Smooth muscle cell (in vitro differentiated cells): ENCODE measurements at regions not wholly inside any gene's neighbourhood (a gene's known extent, or its start where the extent isn't known, plus 50 kb on each side); places are given as distances from the start of the nearest gene placed in this dataset.

Experiments
- DNase-seq: peaks from one replicate; lab custom pipeline; 2025; ENCODE audit not compliant: unreplicated experiment; lab: John Stamatoyannopoulos, UW
- H2AFZ ChIP-seq: fragments of 200-600 bp; sonication (generic); 2 replicates; pipeline ENCODE4 v1.6.0; 2016; ENCODE audit warnings: antibody characterized with exemption, low read depth, mild to moderate bottlenecking
- H3F3A ChIP-seq: fragments of 200-600 bp; sonication (generic); 2 replicates; pipeline ENCODE4 v1.6.0; 2017; ENCODE audit warnings: antibody characterized with exemption, low read depth
- H3K27ac ChIP-seq: fragments of 200-600 bp; sonication (generic); 2 replicates; pipeline ENCODE4 v1.5.1; 2016; ENCODE audit warnings: low read depth, mild to moderate bottlenecking
- H3K27me3 ChIP-seq: fragments of 200-600 bp; sonication (generic); 2 replicates; pipeline ENCODE4 v1.6.1; 2016; ENCODE audit warnings: low read depth, mild to moderate bottlenecking
- H3K36me3 ChIP-seq: fragments of 200-600 bp; sonication (generic); 2 replicates; pipeline ENCODE4 v1.5.1; 2016; ENCODE audit warnings: low read depth
- H3K4me1 ChIP-seq: fragments of 200-600 bp; sonication (generic); 2 replicates; pipeline ENCODE4 v1.5.1; 2016; ENCODE audit warnings: low read depth
- H3K4me2 ChIP-seq: fragments of 200-600 bp; sonication (generic); 2 replicates; pipeline ENCODE4 v1.6.0; 2016; ENCODE audit warnings: mild to moderate bottlenecking
- H3K4me3 ChIP-seq: fragments of 200-600 bp; sonication (generic); 2 replicates; pipeline ENCODE4 v1.5.1; 2016; ENCODE audit warnings: mild to moderate bottlenecking
- H3K79me2 ChIP-seq: fragments of 200-600 bp; sonication (generic); 2 replicates; pipeline ENCODE4 v1.6.0; 2016; ENCODE audit warnings: low read depth, mild to moderate bottlenecking
- H3K9ac ChIP-seq: fragments of 200-600 bp; sonication (generic); 2 replicates; pipeline ENCODE4 v1.6.0; 2016; ENCODE audit warnings: low read depth
- H3K9me3 ChIP-seq: fragments of 200-600 bp; sonication (generic); replicated peaks from 2 replicates; pipeline ENCODE4 v1.5.1; 2016; ENCODE audit warnings: low read depth
- H4K20me1 ChIP-seq: fragments of 200-600 bp; sonication (generic); 2 replicates; pipeline ENCODE4 v1.6.0; 2016; ENCODE audit warnings: low read depth
- CTCF ChIP-seq: fragments of 200-600 bp; sonication (generic); IDR thresholded peaks from 2 replicates; pipeline ENCODE4 v1.5.1; 2017; ENCODE audit warnings: borderline replicate concordance, mild to moderate bottlenecking, antibody characterized with exemption; ENCODE audit not compliant: insufficient read depth, poor library complexity, severe bottlenecking
- WGBS: methylation state at CpG from one replicate; pipeline ENCODE4 v1.1.7; 2016; ENCODE audit warnings: low lambda C conversion rate; 5-methylcytosine and 5-hydroxymethylcytosine counted together

DNA sequence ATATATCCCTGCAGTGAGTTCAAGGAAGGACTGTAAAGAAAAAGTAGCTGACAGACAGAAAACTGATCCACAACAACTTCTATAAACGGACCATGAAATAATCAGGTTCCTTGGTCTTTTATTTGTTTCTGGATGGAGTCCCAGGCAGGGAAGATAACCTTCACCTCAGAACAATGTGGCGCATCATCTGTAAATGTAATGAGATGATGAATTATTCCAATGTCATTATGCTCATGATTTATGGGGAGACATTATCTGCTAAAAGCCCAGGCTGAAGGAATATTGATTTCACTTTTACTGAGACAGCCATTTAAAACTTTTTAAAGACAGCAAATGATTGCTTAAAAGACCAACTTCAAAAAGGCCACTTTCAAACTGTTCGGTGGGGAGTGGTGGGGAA, 354.9 kb upstream of the ADAMTS9 start:
- no peak overlapping the region for H3K4me3 ChIP-seq
- no peaks in the 10 kb centered on the region for H3K79me2 ChIP-seq
- H3K4me2 ChIP-seq, result no peak overlapping the region
- H3K9ac ChIP-seq, result no peak overlapping the region
- TF ChIP-seq CTCF, result no peak
- DNase-seq, result no peak
- H3F3A ChIP-seq, result no peaks in the 10 kb centered on the region
- H4K20me1 ChIP-seq, result no peaks in the 10 kb centered on the region
- H3K4me1 ChIP-seq, result no peaks in the 10 kb centered on the region
- H3K27ac ChIP-seq, result no peak overlapping the region
- WGBS, result 81% methylated on average over 3 of the region's 3 CpGs
- H3K36me3 ChIP-seq, result no peaks in the 10 kb centered on the region
- H3K9me3 ChIP-seq, result no peaks in the 10 kb centered on the region
- no peak overlapping the region for H2AFZ ChIP-seq
- no peaks in the 10 kb centered on the region for H3K27me3 ChIP-seq

DNA sequence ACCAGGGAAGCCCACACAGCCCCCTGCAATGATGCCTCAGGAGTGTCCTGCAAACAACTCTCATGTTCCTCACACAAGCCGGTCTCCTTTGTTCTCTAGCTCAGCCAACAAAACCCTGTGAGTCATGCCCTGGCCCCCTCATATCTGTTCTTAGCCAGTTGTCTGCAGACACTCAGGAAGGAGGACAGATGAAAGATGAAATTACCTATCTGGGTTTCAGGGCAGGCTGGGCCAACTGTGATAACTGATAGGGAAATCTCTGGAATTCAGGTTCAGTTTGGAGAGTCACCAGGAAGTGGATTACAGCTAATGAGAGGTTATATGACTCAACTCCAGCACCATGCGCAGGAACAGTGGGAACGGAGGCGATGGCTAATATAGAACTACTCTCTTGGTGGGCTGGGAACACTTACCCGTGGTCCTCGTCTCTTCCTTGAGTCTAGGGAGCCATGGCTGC, 352.0 kb upstream of the ADAMTS9 start:
- no peak overlapping the region for H3K4me3 ChIP-seq
- H3K27ac ChIP-seq, result peak overlapping the region; percentile 62
- H3K36me3 ChIP-seq, result no peaks in the 10 kb centered on the region
- no peak for TF ChIP-seq CTCF
- H3K4me1 ChIP-seq, result peaks cover 13% of the 10 kb centered on the region
- H3K27me3 ChIP-seq, result no peaks in the 10 kb centered on the region
- H3K4me2 ChIP-seq, result no peak overlapping the region
- H2AFZ ChIP-seq, result no peak overlapping the region
- H3K79me2 ChIP-seq, result no peaks in the 10 kb centered on the region
- H3K9ac ChIP-seq, result no peak overlapping the region
- peaks cover 8% of the 10 kb centered on the region for H3F3A ChIP-seq
- DNase-seq, result no peak
- H4K20me1 ChIP-seq, result no peaks in the 10 kb centered on the region
- 6% methylated on average over 6 of the region's 6 CpGs for WGBS
- H3K9me3 ChIP-seq, result no peaks in the 10 kb centered on the region

- no peaks in the 10 kb centered on the region for H3K9me3 ChIP-seq
- H3K4me2 ChIP-seq, result peak overlapping the region; percentile 42
- no peaks in the 10 kb centered on the region for H3K27me3 ChIP-seq
- H3F3A ChIP-seq, result peaks cover 8% of the 10 kb centered on the region
- H2AFZ ChIP-seq, result no peak overlapping the region
- H3K27ac ChIP-seq, result no peak overlapping the region
- no peaks in the 10 kb centered on the region for H3K79me2 ChIP-seq
- H3K9ac ChIP-seq, result no peak overlapping the region
- DNase-seq, result no peak
- no peaks in the 10 kb centered on the region for H4K20me1 ChIP-seq
- TF ChIP-seq CTCF, result no peak
- peaks cover 13% of the 10 kb centered on the region for H3K4me1 ChIP-seq
- H3K36me3 ChIP-seq, result no peaks in the 10 kb centered on the region
- no peak overlapping the region for H3K4me3 ChIP-seq
- 74% methylated on average over 2 of the region's 2 CpGs for WGBS
These were observed 350.1 kb upstream of the ADAMTS9 start for GRCh38 chr3:65037861-65038260.

DNA sequence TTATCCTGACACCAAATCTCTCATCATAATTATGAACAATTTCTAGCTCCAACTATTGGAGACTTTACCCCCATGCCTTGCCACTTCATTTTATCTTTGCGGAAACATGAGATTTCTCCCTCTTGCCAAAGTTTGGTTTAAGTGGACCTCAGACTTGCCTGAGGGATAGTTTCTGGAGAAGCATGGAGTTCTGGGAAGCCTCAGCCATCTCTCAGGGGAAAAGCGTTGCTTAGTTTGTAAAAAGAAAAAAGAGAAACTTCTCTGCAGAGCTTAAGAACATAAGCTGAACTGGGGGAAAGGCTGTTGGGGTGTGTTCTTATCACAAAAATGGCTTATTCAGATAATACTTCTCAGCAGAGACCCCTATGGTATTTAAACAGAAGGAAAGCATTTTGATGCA, 347.4 kb upstream of the ADAMTS9 start:
- H3K79me2 ChIP-seq, result no peaks in the 10 kb centered on the region
- no peak for TF ChIP-seq CTCF
- H2AFZ ChIP-seq, result peak overlapping the region; percentile 75
- no peaks in the 10 kb centered on the region for H3K36me3 ChIP-seq
- H3K4me2 ChIP-seq, result peak overlapping the region; percentile 55
- H4K20me1 ChIP-seq, result no peaks in the 10 kb centered on the region
- H3K27ac ChIP-seq, result peak overlapping the region; percentile 36
- H3K9ac ChIP-seq, result no peak overlapping the region
- 28% methylated on average over 2 of the region's 2 CpGs for WGBS
- H3F3A ChIP-seq, result peaks cover 8% of the 10 kb centered on the region
- H3K9me3 ChIP-seq, result no peaks in the 10 kb centered on the region
- DNase-seq, result no peak
- H3K4me1 ChIP-seq, result peaks cover 13% of the 10 kb centered on the region
- no peaks in the 10 kb centered on the region for H3K27me3 ChIP-seq
- H3K4me3 ChIP-seq, result no peak overlapping the region
